ENCODE measurements at regions not wholly inside any gene's neighbourhood (a gene's known extent, or its start where the extent isn't known, plus 50 kb on each side); places are given as distances from the start of the nearest gene placed in this dataset.

DNA sequence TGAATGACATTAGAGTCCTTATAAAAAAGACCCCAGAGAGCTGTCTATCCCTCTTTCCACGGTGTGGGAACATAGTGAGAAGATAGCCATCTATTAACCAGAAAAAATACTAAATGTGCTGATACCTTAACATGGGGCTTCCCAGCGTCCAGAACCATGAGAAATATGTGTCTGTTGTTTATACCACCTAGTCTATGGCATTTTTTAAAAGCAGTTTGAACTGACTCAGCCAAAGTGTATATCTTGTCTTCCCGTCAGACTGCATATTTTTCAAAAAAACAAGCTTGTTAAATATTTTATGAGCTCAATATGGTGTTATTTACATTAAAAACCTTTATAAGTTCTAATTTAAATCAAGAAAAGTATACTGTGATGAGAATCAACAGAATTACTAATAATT is 255.3 kb downstream of the HGF start:
- CTCF ChIA-PET, result no interaction called here
- Histone ChIP-seq H3K4me3 (ENCODE audit: low read depth, low read length) (no peak overlapping the region), H3K9me3 (ENCODE audit: control insufficient read depth, insufficient read depth, low read depth, low read length) (no peaks in the 10 kb centered on the region), H3K36me3 (ENCODE audit: control insufficient read depth in 2 of 2, insufficient read depth in 1 of 2, low read length in 2 of 2) (no peaks in the 10 kb centered on the region), H3K27ac (ENCODE audit: extremely low read depth, low read depth, low read length) (no peak overlapping the region), H3K4me1 (ENCODE audit: control insufficient read depth, insufficient read depth, low read length) (no peaks in the 10 kb centered on the region)
- TF ChIP-seq, protein P1, sequence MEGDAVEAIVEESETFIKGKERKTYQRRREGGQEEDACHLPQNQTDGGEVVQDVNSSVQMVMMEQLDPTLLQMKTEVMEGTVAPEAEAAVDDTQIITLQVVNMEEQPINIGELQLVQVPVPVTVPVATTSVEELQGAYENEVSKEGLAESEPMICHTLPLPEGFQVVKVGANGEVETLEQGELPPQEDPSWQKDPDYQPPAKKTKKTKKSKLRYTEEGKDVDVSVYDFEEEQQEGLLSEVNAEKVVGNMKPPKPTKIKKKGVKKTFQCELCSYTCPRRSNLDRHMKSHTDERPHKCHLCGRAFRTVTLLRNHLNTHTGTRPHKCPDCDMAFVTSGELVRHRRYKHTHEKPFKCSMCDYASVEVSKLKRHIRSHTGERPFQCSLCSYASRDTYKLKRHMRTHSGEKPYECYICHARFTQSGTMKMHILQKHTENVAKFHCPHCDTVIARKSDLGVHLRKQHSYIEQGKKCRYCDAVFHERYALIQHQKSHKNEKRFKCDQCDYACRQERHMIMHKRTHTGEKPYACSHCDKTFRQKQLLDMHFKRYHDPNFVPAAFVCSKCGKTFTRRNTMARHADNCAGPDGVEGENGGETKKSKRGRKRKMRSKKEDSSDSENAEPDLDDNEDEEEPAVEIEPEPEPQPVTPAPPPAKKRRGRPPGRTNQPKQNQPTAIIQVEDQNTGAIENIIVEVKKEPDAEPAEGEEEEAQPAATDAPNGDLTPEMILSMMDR (tag by site-specific recombination; IDR thresholded peaks at IDR 0.05), result no peak
- TF ChIP-seq ZNF404 (tag by site-specific recombination; IDR thresholded peaks at IDR 0.05) (no peak), GLI4 (tag by site-specific recombination; IDR thresholded peaks at IDR 0.05) (no peak), ZNF214 (tag by site-specific recombination; IDR thresholded peaks at IDR 0.05; ENCODE audit: borderline replicate concordance) (no peak), ZNF133 (tag by site-specific recombination; IDR thresholded peaks at IDR 0.05) (no peak), ZNF280C (tag by site-specific recombination; IDR thresholded peaks at IDR 0.05) (no peak), ZFP3 (tag by site-specific recombination; IDR thresholded peaks at IDR 0.05; ENCODE audit: low read depth) (no peak), ZNF274 (IDR thresholded peaks at IDR 0.05; ENCODE audit: low read length) (no peak), ZNF274 (tag by site-specific recombination; IDR thresholded peaks at IDR 0.05; ENCODE audit: borderline replicate concordance) (no peak), SP2 (tag by site-specific recombination; IDR thresholded peaks at IDR 0.05) (no peak), HOXC10 (CRISPR knock-in tag; IDR thresholded peaks at IDR 0.05) (no peak), ZNF600 (tag by site-specific recombination; IDR thresholded peaks at IDR 0.05) (no peak), ZNF10 (tag by site-specific recombination; IDR thresholded peaks at IDR 0.05) (no peak), ZNF311 (tag by site-specific recombination; IDR thresholded peaks at IDR 0.05; ENCODE audit: borderline replicate concordance) (no peak)
- TF ChIP-seq, protein P2, sequence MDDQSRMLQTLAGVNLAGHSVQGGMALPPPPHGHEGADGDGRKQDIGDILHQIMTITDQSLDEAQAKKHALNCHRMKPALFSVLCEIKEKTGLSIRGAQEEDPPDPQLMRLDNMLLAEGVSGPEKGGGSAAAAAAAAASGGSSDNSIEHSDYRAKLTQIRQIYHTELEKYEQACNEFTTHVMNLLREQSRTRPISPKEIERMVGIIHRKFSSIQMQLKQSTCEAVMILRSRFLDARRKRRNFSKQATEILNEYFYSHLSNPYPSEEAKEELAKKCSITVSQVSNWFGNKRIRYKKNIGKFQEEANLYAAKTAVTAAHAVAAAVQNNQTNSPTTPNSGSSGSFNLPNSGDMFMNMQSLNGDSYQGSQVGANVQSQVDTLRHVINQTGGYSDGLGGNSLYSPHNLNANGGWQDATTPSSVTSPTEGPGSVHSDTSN (CRISPR knock-in tag; IDR thresholded peaks at IDR 0.05), result no peak
- POLR2A ChIA-PET, result no interaction called here

GRCh38 chr7:81510122-81510521 is 259.7 kb downstream of the HGF start:
- Histone ChIP-seq H3K4me1 (ENCODE audit: control insufficient read depth, insufficient read depth, low read length) (no peaks in the 10 kb centered on the region), H3K4me3 (ENCODE audit: low read depth, low read length) (no peak overlapping the region), H3K9me3 (ENCODE audit: control insufficient read depth, insufficient read depth, low read depth, low read length) (no peaks in the 10 kb centered on the region), H3K27ac (ENCODE audit: extremely low read depth, low read depth, low read length) (no peak overlapping the region), H3K36me3 (ENCODE audit: control insufficient read depth in 2 of 2, insufficient read depth in 1 of 2, low read length in 2 of 2) (no peaks in the 10 kb centered on the region)
- ChIA-PET POLR2A (no interaction called here), CTCF (no interaction called here)
- TF ChIP-seq ZNF768 (tag by site-specific recombination; IDR thresholded peaks at IDR 0.05), result no peak
- no peak for TF ChIP-seq ZNF660 (tag by site-specific recombination; IDR thresholded peaks at IDR 0.05)
- TF ChIP-seq ZNF596 (tag by site-specific recombination; IDR thresholded peaks at IDR 0.05), result no peak
- no peak for TF ChIP-seq ZNF221 (tag by site-specific recombination; IDR thresholded peaks at IDR 0.05; ENCODE audit: borderline replicate concordance)
- TF ChIP-seq, protein P1 (tag by site-specific recombination; IDR thresholded peaks at IDR 0.05), result no peak
- no peak for TF ChIP-seq ZNF423 (tag by site-specific recombination; IDR thresholded peaks at IDR 0.05)
- no peak for TF ChIP-seq ZNF133 (tag by site-specific recombination; IDR thresholded peaks at IDR 0.05)
- TF ChIP-seq MZF1 (tag by site-specific recombination; IDR thresholded peaks at IDR 0.05; ENCODE audit: borderline replicate concordance), result no peak
- no peak for TF ChIP-seq ZNF157 (tag by site-specific recombination; IDR thresholded peaks at IDR 0.05)
- no peak for TF ChIP-seq ZNF629 (tag by site-specific recombination; IDR thresholded peaks at IDR 0.05)
- no peak for TF ChIP-seq ZNF140 (tag by site-specific recombination; IDR thresholded peaks at IDR 0.05)
- no peak for TF ChIP-seq ZNF202 (tag by site-specific recombination; IDR thresholded peaks at IDR 0.05; ENCODE audit: borderline replicate concordance)
- no peak for TF ChIP-seq PRDM4 (tag by site-specific recombination; IDR thresholded peaks at IDR 0.05)
- no peak for TF ChIP-seq ZEB2 (tag by site-specific recombination; IDR thresholded peaks at IDR 0.05)
- TF ChIP-seq BCL11A (tag by site-specific recombination; IDR thresholded peaks at IDR 0.05; ENCODE audit: low read depth), result no peak
